GM19025 (cell line): ENCODE measurements at regions not wholly inside any gene's neighbourhood (a gene's known extent, or its start where the extent isn't known, plus 50 kb on each side); places are given as distances from the start of the nearest gene placed in this dataset.

Source experiments
- ATAC-seq: cut with Tn5 transposase; IDR thresholded peaks from one replicate; pipeline ENCODE4 v1.9.1; 2021; ENCODE audit warnings: mild to moderate bottlenecking, low read depth, moderate library complexity; ENCODE audit not compliant: unreplicated experiment

DNA sequence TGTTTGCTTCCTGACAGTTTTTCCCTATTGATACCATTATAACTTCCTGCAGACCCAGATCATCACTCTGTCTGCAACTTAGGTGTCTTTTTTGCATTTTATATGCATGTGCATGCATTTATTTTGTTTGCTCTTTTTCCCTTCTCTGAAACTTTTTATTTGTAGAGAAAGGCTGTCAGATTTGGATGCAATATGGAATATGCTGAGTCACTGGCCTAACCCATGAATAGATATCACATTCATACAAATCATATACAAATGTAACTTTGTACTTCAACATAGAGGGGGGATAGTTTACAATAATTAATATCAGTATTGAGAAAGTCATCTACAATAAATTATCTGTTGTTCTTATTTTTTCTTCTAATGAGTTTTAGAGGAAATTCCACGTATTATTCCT is 1465.0 kb downstream of the EFNB2 start:
- ATAC-seq, result no peak

DNA sequence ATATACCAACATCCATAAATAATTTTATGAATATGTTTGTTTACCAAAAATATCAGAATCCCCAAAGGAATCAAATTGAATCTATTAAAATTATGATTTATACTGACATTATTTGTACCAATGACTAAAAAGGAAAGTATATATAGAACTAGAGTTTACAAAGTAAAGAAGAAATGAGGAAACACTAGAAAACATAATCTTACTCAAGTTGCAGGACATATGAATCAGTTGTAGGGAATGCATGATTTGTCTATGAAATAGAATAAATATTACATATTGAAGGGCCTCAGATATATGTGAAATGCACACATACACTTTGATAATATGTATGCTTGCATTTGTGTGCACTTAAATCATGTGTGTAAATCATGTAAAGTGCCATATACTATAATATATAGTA is 1466.4 kb downstream of the EFNB2 start:
- ATAC-seq, result no peak

DNA sequence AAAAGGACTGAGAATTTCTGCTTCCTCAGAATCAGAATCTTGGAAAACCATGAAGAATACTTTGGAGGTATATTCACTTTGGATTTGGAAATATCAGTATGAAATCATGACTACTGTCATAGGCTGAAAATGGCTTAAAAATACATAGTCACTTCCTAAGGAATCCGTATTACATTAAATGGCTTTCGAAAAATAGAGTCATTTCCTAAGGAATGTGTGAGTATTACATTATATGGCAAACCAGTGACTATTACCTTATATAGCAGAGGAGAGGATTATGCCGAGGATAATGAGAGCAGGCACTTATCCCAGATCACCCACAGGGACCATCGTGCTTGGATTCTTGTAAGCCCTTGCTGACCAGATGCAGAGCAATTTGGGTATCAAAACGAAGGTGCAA is 1471.8 kb downstream of the EFNB2 start:
- ATAC-seq, result no peak

DNA sequence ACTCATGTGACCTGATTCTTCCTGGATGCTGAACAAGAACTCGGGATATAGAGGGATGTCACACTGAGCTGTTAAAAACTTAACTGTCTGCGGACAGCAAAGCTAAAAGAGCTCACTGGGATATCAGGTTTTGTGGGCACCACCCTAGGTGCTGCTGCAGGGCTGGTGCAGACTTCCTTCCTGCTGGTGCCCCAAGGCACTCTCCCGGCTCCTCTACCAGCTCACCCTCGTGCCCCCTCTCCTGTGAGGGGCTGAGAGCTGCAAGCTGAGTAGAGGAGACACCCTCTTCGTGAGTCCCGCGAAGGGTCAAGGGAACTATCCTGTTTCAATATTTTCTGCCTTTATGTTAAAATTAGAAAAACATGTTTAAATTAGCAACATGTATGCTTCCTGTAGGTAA is 1475.7 kb downstream of the EFNB2 start:
- ATAC-seq, result no peak

DNA sequence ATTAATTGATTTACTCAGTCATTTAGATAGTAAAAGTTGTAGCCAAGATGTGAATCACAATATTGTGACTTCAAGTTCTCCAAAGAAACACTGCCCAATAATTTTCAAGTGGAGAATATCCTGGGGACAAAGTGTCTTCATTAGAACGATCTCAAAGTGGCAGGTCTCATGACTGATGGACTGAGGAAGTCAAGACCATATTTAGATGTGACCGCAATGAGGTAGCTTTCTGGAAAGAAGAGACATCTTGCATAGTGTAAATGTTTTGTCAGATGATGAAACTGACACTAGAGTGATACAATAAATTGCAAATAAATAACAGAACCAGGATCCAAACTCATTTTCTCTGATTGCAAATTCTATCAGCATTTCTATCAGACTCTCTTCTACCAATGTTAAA is 1476.9 kb downstream of the EFNB2 start:
- ATAC-seq, result no peak

DNA sequence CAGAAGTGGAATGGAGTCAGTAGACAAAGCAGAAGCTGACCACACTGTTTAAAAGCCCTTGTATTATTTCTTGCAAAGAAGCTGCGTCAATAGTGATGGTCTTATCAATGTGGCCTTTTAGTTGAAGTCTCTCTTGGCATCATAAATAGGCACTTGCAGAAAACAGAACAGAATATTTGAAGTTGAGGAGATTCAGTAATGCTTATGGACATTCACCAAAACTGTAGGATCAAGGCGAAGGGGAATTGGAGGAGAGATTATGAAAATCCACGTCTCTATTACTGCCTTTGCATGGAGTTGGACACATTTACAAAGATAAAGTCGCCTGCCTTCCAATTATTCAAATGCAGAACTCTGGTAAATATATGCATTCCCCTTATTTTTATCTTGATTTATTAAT is 1482.8 kb downstream of the EFNB2 start:
- no peak for ATAC-seq

DNA sequence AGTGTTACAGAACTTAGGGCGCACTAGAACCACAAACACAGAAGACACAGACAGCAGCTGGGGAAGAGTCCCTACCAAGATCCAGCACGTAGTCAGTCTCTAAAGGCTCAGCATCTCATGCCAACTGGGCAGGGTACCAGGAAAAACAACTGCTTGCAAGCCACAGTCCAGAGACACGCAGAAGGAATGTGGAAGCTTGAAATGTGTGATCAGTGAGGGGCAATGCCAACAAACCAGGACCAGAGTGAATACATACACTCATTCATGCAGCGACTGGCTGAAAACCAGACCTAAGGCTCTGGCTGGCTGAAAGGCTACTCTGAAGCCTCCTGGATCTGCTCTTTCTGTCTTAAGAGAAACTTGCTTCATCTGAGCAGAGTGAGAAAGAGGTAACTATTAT is 1484.8 kb downstream of the EFNB2 start:
- no peak for ATAC-seq

DNA sequence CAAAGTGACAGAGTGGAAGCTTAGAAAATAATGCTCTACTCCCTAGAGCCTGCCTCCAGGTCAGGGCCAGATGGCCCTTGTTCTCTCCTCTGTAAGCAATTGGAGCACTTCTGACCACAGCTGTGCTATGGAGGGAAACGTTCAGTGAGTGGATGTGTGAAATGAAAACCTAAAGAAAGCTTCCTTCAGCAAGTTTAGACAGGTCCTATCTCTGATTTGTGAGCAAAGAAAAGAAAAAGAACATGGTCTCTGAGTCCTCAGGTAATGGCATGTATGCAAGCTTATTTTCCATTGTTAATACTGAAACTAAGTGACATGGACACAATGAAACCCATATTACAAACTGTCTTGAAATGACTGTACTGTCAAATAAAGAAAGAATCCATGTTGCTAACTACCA is 1486.8 kb downstream of the EFNB2 start:
- no peak for ATAC-seq

DNA sequence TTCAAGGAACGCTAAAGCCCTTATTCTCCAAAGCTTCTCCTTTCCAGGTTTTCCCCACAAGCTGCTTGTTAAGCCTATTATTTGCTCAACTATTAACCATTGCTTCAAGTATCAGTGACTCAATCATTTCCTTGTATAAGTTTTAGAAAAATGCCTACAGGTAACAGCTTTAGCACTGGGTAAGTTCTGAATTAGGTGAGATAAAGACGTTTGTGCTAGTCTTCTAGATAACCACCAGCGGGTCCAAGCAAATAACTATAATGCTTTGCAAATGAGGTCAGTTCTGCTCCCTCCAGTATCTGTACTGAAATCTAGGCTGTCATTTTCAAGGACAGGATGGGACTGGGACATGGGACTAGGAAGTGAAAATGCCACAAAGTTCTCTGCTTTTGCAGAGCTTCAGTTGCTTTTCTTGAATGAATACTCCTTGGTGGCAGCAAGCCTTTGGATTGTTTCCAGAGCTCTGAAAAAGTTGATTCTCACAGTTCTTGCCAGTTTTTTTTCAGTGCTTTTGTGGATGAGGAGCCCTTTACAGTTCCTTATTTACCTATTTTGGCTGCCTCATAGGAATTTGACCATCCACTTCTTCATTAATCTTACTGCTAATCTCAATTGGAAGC is 1487.7 kb downstream of the EFNB2 start:
- no peak for ATAC-seq

DNA sequence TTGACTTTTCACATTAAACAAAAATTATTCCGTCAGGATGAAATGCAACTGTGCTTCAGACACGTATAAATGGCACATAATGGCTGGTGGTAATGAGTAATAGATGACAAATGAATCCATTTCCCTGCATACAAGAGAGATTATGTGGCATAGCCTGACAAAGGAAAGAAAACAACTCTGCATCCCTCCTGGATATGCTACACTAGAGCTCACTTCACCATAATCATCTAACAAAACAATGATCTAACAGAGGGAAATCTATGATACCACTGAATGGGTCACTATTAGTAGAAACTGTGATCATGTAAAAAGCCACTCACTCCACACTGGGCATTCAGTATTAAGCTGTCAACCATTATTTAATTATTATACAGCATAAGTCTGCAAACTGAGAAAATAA is 1498.4 kb downstream of the EFNB2 start:
- no peak for ATAC-seq

DNA sequence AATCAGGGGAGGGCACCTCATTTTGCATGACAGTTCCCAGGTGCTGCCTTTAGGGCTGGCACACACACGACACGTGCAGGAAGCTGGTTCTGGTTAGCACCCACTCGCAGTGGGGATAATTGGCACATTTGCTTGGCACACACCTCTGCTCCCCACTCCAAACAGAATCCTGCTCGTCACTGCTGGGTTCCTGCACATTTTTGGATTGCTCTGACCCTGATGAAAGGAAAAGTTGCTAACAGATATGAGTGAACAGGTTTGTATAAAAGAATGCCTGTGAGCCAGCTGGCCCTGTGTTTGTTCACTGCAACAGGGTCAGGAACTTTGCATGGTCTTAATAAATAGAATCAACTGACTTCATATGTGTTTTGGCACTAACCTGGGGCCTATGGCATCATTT is 1500.4 kb downstream of the EFNB2 start:
- ATAC-seq, result no peak

DNA sequence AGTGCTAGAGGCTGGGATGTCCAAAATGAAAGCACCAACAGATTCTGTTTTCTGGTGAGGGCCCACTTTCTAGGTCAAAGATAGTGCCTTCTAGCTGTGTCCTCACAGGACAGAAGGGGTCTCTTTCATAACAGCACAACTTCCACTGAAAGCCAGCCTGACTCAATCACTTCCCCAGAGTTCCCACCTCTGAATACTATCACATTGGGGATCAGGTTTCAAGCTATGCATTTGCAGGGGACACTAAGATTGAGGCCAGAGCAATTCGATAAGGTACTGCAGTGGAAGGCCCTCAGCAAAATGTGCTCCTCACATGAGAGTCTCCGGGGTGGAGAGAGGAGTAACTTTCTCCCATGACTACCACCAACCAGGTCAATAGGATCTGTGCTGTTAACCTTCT is 1501.5 kb downstream of the EFNB2 start:
- ATAC-seq, result no peak

DNA sequence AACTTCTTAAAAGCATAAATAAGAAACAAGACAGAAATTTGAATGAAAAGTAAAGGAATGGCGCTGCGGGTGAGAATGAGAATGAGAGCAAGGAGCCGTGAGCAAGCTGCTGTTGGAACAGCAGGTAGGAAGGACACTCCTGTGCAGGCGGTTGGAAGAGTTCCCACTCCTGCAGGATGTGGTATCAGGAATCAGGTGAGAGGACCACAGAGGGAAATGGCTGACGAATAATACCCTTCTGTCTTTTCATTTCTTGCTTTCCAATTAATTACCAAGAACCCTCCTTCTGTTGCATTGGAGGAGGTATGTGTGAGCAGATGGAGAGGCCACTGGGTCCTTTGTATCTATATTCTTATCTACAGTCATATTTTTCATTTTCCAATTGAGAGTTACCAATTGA is 1504.2 kb downstream of the EFNB2 start:
- no peak for ATAC-seq

DNA sequence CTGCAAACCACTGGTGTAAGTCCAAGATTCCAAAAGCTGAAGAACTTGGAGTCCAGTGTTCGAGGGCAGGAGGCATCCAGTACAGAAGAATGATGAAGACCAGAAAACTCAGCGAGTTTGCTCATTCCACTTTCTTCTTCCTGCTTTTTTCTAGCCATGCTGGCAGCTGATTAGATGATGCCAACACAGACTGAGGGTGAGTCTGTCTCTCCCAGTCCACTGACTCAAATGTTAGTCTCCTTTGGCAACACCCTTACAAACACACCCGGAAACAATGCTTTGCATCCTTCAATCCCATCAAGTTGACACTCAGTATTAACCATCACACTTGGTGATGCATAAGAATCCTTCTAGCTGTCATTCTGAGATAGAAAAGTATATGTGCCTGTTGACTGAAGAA is 1504.6 kb downstream of the EFNB2 start:
- no peak for ATAC-seq

DNA sequence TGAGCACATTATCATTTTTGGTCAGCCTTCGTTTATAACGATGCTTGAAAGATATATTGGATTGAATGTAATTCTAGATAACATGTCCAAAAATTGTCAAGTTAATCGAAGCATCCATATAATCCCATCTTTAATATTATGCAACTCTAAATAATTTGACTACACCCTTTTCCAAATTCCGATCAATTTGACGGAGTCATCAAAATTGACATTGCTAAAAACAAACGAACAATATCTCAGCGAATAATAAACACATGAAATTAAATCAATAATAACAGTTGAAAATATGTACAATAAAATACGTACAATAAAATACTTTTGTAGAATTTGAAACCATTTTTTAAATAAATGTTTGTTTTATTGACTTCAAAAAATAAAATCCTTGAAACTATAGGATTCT is 1516.4 kb downstream of the EFNB2 start:
- no peak for ATAC-seq

DNA sequence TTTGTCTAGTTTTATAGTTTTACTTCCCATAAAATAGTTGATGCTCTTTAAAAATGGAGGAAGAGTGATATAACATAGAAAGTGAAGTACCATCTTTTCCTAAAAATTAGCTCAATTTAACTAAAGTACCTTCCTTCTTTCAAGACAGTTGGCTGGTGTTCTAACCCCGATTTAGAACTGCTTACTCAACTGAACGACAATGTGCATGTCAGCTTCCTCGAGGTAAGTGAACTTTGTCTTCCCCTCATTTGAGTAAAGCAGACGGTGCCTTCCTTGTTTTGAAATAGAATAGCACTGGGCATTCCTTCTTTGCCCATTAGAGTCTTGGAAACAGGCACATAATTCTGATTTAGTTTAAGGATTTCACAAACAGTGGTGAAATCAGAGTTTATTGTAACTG is 1519.2 kb downstream of the EFNB2 start:
- ATAC-seq, result no peak

DNA sequence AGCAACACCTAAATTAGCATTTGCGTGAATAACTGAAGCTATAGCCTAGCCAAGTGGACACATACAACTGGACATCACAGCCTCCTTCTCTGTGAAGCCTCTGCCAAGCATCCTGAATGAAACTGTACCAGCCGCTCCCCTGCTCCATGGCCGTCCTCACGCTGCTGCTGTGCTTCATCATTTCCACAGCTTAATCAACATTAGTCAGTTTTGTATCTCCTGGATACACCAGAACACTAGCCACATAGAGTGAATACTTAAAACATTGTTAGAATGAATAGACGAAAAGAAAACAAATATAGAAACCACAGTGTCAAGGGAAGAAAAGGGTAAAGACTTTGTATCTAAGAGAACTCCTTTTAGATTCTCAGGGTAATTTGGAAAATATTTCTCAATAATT is 1526.9 kb downstream of the EFNB2 start:
- no peak for ATAC-seq

DNA sequence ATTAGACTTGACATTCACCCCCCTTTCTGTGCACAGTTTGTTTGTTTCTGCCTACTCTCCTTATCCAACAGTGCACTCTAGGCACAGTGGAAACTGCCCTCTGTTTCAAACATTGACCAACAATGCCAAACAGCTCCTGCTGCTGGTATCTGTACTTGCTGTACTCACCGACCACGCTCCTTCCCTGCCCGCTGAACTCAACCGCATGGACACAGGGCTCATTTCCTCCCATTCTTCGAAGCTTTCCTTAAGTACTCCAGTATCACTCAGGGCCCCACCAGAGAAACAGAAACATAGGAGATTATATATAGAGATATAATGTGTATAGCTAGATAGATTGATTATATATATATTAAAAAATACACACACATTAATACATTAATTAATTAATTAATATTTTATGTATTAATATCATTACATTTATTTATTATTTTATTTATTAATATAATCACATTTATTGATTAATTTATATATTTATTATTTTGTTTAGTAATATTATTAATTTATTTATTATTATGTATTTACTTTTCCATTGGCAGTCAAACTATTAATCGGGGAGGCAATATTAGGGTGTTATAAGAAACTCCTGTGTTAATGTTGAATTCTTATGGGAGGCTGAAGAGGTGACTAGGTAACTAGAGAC is 1528.2 kb downstream of the EFNB2 start:
- ATAC-seq, result no peak

DNA sequence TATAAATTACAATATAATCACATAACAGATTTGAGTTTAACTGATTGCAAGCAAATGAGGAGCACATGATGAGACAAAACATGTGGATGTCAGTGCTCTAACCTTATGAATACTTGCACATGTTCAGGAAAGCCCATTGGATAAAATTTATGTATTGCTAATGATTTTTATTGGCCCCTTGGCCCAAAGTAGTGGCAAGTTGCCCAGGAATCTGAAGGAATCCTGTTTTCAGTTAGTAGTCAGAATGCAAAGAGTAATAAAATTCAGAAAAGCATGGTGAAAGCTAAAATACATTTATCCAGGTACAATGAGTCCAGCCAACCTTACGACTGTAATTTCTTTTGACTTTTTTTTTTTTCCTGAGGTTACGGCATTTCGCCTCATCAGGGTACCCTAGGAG is 1539.4 kb downstream of the EFNB2 start:
- ATAC-seq, result no peak

DNA sequence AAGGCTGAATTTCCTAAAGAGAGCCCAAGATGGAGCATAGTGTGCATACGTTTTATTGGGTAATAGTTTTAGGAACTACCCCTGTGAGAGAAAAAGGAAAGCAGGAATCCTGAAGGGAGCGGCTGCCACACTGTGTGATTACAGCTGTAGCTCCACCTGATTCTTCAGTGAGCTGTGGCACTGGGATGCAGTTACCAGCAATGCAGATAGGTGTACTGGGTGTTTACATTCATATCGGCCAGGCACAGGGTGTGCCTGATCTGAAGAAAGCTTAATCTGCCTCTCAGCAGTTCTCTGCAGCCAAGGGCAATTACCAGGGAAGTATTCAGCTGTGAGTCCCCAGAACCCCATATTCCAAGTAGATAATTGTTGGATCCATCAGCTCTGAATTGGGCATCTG is 1541.8 kb downstream of the EFNB2 start:
- no peak for ATAC-seq

DNA sequence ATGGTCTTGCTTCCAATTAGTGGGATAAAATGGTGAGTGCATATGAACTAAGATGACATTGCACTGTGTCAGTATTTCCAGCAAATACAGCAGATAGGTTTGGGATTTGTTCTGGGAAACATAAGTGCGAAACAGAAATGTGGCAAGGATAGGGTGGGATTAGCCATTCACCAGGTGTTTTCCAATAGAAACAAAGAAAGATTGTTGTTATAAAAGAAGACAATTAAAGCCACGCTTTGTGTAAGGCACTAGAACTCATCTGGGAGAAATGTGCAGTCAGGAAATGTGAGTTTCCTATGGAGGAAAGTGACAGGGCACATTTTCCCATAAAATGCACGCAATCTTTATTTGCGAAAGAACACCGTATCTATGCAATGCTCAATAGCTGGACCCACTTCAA is 1547.8 kb downstream of the EFNB2 start:
- ATAC-seq, result no peak

DNA sequence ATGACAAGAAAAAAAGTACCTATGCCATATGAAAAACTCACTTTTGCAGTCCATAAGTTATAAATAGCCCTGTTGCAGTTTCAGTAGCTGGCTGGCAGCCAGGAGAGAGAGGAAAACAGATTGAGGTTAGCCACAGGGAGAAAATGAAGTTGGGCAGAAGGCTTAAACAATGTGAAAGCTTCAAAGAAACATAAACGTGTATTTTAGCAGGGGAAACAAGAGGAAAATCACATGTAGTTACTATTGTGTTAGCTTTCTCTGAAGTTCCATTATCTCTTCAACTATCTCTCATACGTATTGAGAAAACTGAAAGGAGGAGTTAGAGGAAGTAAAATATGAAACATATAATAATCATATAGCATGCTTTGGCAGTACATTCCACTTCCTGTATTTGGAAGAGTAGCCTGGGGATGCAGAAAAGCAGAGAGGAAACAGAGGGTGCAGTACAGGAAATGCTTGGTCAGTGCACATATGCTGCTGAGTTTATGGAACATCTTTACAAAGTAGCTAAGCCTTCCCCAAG is 1551.1 kb downstream of the EFNB2 start:
- peak; percentile 68 for ATAC-seq

DNA sequence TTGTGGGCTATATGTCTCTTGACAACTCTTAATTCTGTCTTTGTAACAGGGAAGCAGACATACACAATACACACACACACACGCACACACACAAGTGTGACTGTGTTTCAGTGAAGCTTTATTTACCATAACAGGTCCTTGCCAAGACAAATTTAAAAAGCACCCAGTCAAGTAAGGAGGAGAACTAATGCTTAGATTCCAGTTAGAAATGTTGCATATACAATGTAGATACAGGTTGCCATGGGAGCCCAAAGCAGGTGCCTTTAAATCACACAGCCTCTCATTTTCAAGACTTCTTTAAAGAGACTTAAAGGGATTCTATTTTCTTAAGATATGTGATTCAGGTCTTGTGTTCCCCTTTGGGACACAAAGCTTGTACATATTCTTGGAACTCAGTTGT is 1551.9 kb downstream of the EFNB2 start:
- ATAC-seq, result no peak
